BJ (cell line): ENCODE measurements at regions not wholly inside any gene's neighbourhood (a gene's known extent, or its start where the extent isn't known, plus 50 kb on each side); places are given as distances from the start of the nearest gene placed in this dataset.

Source experiments
- CTCF ChIA-PET: fragments of 350-600 bp; formaldehyde crosslinking; extraction: SDS; loops from one replicate; lab custom pipeline; 2021; ENCODE audit warnings: antibody characterized with exemption, inconsistent platforms; lab: Yijun Ruan, JAX
- POLR2A ChIA-PET: fragments of 300-600 bp; sonication (Branson Sonifier 250); formaldehyde crosslinking; extraction: SDS; loops from one replicate; lab custom pipeline; 2021; ENCODE audit warnings: antibody characterized with exemption; lab: Charles Lee
- DNase-seq: peaks from one replicate; pipeline ENCODE4 v3.0.0-alpha.2; 2011; ENCODE audit warnings: low read depth
- H3K27me3 ChIP-seq: 2 replicates; pipeline ENCODE4 v1.6.0; 2011; ENCODE audit warnings: low read length; ENCODE audit not compliant: control insufficient read depth, insufficient read depth
- H3K36me3 ChIP-seq: 2 replicates; pipeline ENCODE4 v1.5.1; 2011; ENCODE audit warnings: low read length; ENCODE audit not compliant: control insufficient read depth, insufficient read depth
- H3K4me3 ChIP-seq: 2 replicates; pipeline ENCODE4 v1.5.1; 2011; ENCODE audit warnings: low read depth, mild to moderate bottlenecking, control low read depth, low read length
- CTCF ChIP-seq: IDR thresholded peaks from 2 replicates; pipeline ENCODE4 v1.5.1; 2011; ENCODE audit warnings: low read depth, mild to moderate bottlenecking, control low read depth, inconsistent platforms, low read length, moderate library complexity; ENCODE audit not compliant: insufficient read depth

- CTCF ChIA-PET = interaction anchor here (1.2 kb wide), 1 partner anchor 38 kb away, joined by 4 read pairs; no protein-coding TSS in a partner anchor
Measured at GRCh38 chr10:44660271-44660670, 250.9 kb upstream of the TMEM72 start.

GRCh38 chr10:44662051-44662450 lies 249.1 kb upstream of the TMEM72 start:
- no peak for DNase-seq
- CTCF ChIA-PET = no interaction called here
- H3K27me3 ChIP-seq = no peaks in the 10 kb centered on the region
- no peak for TF ChIP-seq CTCF
- no peaks in the 10 kb centered on the region for H3K36me3 ChIP-seq
- POLR2A ChIA-PET = no interaction called here
- no peak overlapping the region for H3K4me3 ChIP-seq

More at GRCh38 chr10:44660271-44660670, 250.9 kb upstream of the TMEM72 start:
- POLR2A ChIA-PET = no interaction called here
- DNase-seq = no peak
- TF ChIP-seq CTCF = no peak
- Histone ChIP-seq H3K4me3 (no peak overlapping the region), H3K36me3 (no peaks in the 10 kb centered on the region), H3K27me3 (no peaks in the 10 kb centered on the region)

GRCh38 chr10:44668336-44668735 lies 242.8 kb upstream of the TMEM72 start:
- ChIA-PET POLR2A (no interaction called here), CTCF (no interaction called here)
- Histone ChIP-seq H3K27me3 (no peaks in the 10 kb centered on the region), H3K36me3 (no peaks in the 10 kb centered on the region), H3K4me3 (no peak overlapping the region)
- no peak for DNase-seq
- no peak for TF ChIP-seq CTCF

GRCh38 chr10:44671319-44671718 lies 239.8 kb upstream of the TMEM72 start:
- CTCF ChIA-PET = no interaction called here
- DNase-seq = no peak
- Histone ChIP-seq H3K4me3 (no peak overlapping the region), H3K36me3 (no peaks in the 10 kb centered on the region), H3K27me3 (no peaks in the 10 kb centered on the region)
- POLR2A ChIA-PET = no interaction called here
- TF ChIP-seq CTCF = no peak

GRCh38 chr10:44673245-44673983 lies 237.7 kb upstream of the TMEM72 start:
- POLR2A ChIA-PET = no interaction called here
- CTCF ChIA-PET = no interaction called here
- Histone ChIP-seq H3K27me3 (no peaks in the 10 kb centered on the region), H3K36me3 (no peaks in the 10 kb centered on the region), H3K4me3 (no peak overlapping the region)
- no peak for TF ChIP-seq CTCF
- no peak for DNase-seq
